BLaER1 (cell line): ENCODE measurements at regions not wholly inside any gene's neighbourhood (a gene's known extent, or its start where the extent isn't known, plus 50 kb on each side); places are given as distances from the start of the nearest gene placed in this dataset.
"Not testable (repeated sequence)": the region's sequence is repeated elsewhere in the genome, so short reads cannot be mapped to it uniquely, and the experiment has no call there.

ENCODE experiments used
- H3K27ac ChIP-seq: shearing (Covaris generic); formaldehyde crosslinking; 2 replicates; pipeline ENCODE4 v1.8.1; 2022
- H3K27me3 ChIP-seq: shearing (Covaris generic); formaldehyde crosslinking; 2 replicates; pipeline ENCODE4 v1.8.1; 2022
- H3K36me3 ChIP-seq: shearing (Covaris generic); formaldehyde crosslinking; 2 replicates; pipeline ENCODE4 v1.8.1; 2022
- H3K4me1 ChIP-seq: shearing (Covaris generic); formaldehyde crosslinking; 2 replicates; pipeline ENCODE4 v1.8.1; 2022
- H3K4me2 ChIP-seq: shearing (Covaris generic); formaldehyde crosslinking; 2 replicates; pipeline ENCODE4 v1.8.1; 2022
- H3K4me3 ChIP-seq: shearing (Covaris generic); formaldehyde crosslinking; 2 replicates; pipeline ENCODE4 v1.8.1; 2022
- H3K9ac ChIP-seq: shearing (Covaris generic); formaldehyde crosslinking; 2 replicates; pipeline ENCODE4 v1.8.1; 2022
- H3K9me3 ChIP-seq: shearing (Covaris generic); formaldehyde crosslinking; 2 replicates; pipeline ENCODE4 v1.8.1; 2022
- H4K20me1 ChIP-seq: shearing (Covaris generic); formaldehyde crosslinking; 2 replicates; pipeline ENCODE4 v1.8.1; 2022
- Cebpa-rat ChIP-seq: shearing (Covaris generic); IDR thresholded peaks from 2 replicates; pipeline ENCODE4 v1.8.1; 2022

DNA sequence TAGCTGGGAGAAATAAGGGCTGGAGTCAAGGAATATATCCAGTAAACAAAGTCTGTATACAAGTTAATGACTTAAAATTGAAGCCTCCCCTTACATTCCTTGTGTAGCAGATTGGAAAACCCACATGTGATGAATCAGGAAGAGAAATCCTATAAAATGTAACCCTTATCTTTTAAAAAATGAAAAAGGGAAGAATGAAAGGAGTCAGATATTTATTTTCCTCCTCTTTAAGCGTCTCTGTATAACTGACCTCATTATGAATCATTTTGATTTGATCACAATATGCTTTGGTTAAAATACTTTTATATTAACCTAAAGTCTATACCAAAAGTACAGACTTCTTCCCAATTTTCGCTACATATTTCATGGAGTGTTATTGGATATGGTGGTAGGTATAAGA lies 316.3 kb upstream of the STAC start:
- no peak for TF ChIP-seq Cebpa-rat
- H3K36me3 ChIP-seq: no peaks in the 10 kb centered on the region
- no peak overlapping the region for H3K27ac ChIP-seq
- no peak overlapping the region for H3K9ac ChIP-seq
- no peaks in the 10 kb centered on the region for H3K9me3 ChIP-seq
- no peak overlapping the region for H3K4me2 ChIP-seq
- no peaks in the 10 kb centered on the region for H3K27me3 ChIP-seq
- H4K20me1 ChIP-seq: no peaks in the 10 kb centered on the region
- no peaks in the 10 kb centered on the region for H3K4me1 ChIP-seq
- no peak overlapping the region for H3K4me3 ChIP-seq

DNA sequence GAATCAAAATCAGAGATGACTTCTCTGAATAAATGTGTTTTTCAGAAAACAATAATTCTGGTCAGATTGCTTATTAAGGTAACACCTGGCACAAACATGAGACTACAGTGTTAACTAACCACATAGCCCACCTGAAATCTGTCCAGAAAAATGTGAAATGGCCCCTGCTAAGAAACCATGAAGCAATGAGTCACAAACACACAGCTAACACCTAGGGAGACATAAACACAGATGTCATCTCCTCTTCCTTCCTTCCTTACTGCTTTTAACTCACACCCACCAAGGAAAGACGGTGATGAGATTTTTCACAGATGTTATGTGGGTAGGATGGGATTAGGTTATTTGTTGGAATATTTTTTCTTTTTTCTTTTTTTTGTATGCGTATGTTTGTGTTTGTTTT lies 315.0 kb upstream of the STAC start:
- Histone ChIP-seq H3K4me1 (peaks cover 1% of the 10 kb centered on the region; the same call in 1 of the 2 replicates), H3K4me3 (no peak overlapping the region), H3K4me2 (no peak overlapping the region), H3K27me3 (no peaks in the 10 kb centered on the region), H3K36me3 (no peaks in the 10 kb centered on the region), H3K9ac (no peak overlapping the region), H3K27ac (no peak overlapping the region), H4K20me1 (no peaks in the 10 kb centered on the region), H3K9me3 (no peaks in the 10 kb centered on the region)
- no peak for TF ChIP-seq Cebpa-rat

DNA sequence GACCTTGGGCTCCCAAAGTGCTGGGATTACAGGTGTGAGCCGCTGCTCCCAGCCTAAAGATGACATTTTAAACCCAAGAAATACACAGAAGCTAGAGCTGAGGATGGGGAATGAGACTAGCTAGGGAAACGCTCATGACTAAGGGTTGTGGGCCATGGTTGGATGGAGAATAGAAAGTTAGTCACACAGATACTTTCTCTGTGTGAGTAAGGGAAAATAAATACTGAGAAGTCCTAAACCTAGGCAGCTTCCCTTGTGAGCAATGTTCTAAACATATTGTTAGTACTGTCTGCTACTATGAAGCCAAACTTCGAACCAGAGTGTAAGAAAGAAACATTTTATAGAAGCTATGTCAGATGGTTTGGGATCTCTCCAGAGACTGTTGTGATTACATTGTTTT lies 304.8 kb upstream of the STAC start:
- Histone ChIP-seq H3K4me2 (no peak overlapping the region), H3K27me3 (no peaks in the 10 kb centered on the region), H3K4me1 (peaks cover 16% of the 10 kb centered on the region), H3K4me3 (no peak overlapping the region), H3K9ac (no peak overlapping the region), H4K20me1 (no peaks in the 10 kb centered on the region), H3K9me3 (peaks cover 9% of the 10 kb centered on the region), H3K36me3 (no peaks in the 10 kb centered on the region), H3K27ac (no peak overlapping the region)
- TF ChIP-seq Cebpa-rat: no peak

DNA sequence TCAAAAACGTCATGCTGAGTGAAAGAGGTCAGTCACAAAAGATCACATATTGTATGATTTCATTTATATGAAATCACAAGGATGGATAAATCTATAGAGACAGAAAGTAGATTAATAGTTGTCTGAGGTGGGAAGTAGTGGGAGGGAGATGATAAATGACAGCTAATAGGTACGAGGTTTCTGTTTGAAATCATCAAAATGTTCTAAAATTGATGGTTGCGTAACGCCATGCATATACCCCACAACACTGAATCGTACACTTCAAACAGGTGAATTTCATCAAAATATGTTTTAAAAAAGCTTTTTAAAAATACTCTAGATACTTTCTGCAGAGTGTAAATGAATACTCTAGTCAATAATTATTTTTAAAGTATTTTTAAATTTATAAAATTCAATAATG lies 303.0 kb upstream of the STAC start:
- H3K9ac ChIP-seq: no peak overlapping the region
- no peak; the same call in 1 of the 2 replicates for TF ChIP-seq Cebpa-rat
- peaks cover 9% of the 10 kb centered on the region for H3K9me3 ChIP-seq
- no peak overlapping the region for H3K4me3 ChIP-seq
- no peaks in the 10 kb centered on the region for H4K20me1 ChIP-seq
- H3K4me2 ChIP-seq: no peak overlapping the region
- no peaks in the 10 kb centered on the region for H3K27me3 ChIP-seq
- H3K36me3 ChIP-seq: no peaks in the 10 kb centered on the region
- no peaks in the 10 kb centered on the region for H3K4me1 ChIP-seq
- no peak overlapping the region for H3K27ac ChIP-seq

DNA sequence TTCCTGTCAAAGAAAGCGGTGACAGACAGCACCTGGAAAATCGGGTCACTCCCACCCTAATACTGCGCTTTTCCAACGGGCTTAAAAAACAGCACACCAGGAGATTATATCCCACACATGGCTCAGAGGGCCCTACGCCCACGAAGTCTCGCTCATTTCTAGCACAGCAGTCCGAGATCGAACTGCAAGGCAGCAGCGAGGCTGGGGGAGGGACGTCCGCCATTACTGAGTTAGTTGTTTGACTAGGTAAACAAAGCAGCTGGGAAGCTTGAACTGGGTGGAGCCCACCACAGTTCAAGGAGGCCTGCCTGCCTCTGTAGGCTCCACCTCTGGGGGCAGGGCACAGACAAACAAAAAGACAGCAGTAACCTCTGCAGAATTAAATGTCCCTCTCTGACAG lies 297.3 kb upstream of the STAC start:
- not testable (repeated sequence) for H3K4me1 ChIP-seq, H4K20me1 ChIP-seq, H3K4me2 ChIP-seq, H3K9ac ChIP-seq, H3K9me3 ChIP-seq, H3K36me3 ChIP-seq, H3K27ac ChIP-seq, H3K4me3 ChIP-seq, H3K27me3 ChIP-seq

DNA sequence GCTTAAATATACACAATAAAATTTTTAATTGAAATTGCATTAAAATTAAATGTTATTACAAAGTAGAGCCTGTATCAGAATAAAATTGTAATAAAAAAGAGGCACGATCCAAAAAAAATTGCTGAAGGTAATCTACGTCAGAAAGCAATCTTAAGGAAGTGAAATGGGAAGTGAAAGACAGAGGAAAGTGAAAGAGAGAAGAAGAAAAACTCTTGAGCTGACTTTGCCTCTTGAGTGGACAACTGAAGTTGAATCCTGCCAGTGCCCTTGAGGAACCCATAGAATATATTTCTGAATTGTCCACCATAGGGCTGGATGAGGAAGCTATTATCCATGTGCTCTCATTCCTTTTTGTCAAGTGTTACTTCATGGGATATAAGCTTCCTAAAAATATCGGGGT lies 285.1 kb upstream of the STAC start:
- Histone ChIP-seq H3K4me1 (no peaks in the 10 kb centered on the region), H3K36me3 (no peaks in the 10 kb centered on the region), H3K9ac (no peak overlapping the region), H3K27ac (no peak overlapping the region), H3K4me3 (no peak overlapping the region), H3K4me2 (no peak overlapping the region), H3K9me3 (no peaks in the 10 kb centered on the region), H4K20me1 (no peaks in the 10 kb centered on the region), H3K27me3 (no peaks in the 10 kb centered on the region)
- TF ChIP-seq Cebpa-rat: no peak

DNA sequence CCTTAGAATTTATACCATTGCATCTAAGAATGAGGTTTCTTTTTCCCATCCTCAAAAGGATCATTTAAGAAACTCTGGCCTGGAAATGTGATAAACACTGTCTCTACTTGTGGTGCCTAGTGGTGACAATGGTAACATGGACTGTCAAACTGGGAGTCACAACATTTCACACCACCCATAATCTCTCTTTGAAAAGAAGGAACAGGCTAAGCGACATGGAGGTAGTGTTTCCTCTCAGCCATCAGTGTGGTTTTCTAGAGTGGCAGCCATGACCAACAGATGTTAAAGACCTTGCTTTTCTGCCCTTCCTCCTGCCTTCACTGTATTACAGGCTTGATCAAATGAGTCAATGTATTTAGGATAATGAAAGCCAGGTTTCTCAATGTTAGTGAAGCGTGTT lies 283.1 kb upstream of the STAC start:
- no peaks in the 10 kb centered on the region for H3K4me1 ChIP-seq
- H3K27me3 ChIP-seq: no peaks in the 10 kb centered on the region
- no peaks in the 10 kb centered on the region for H4K20me1 ChIP-seq
- no peak overlapping the region for H3K27ac ChIP-seq
- H3K4me3 ChIP-seq: no peak overlapping the region
- H3K9me3 ChIP-seq: no peaks in the 10 kb centered on the region
- no peak overlapping the region for H3K4me2 ChIP-seq
- no peaks in the 10 kb centered on the region for H3K36me3 ChIP-seq
- TF ChIP-seq Cebpa-rat: no peak
- no peak overlapping the region for H3K9ac ChIP-seq

DNA sequence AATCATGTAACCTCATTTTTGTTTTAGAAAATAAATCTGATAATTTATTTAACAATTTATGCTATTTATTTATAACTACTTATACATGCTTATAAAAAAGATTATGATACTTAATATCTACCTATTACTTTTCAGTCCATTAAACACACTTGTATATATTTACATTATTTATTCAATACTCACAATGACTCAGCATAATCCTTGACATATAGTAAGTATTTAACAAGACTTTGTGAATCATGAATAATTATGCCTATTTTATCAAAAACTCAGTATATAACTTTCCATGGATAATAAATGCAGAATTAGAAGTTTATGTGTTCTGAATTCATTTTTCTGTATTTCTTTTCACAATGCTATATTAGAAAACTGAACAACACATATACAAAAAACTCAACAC lies 266.0 kb upstream of the STAC start:
- Histone ChIP-seq H3K4me2 (no peak overlapping the region), H3K4me3 (no peak overlapping the region), H3K36me3 (no peaks in the 10 kb centered on the region), H4K20me1 (no peaks in the 10 kb centered on the region), H3K27ac (no peak overlapping the region), H3K4me1 (no peaks in the 10 kb centered on the region), H3K27me3 (no peaks in the 10 kb centered on the region), H3K9ac (no peak overlapping the region), H3K9me3 (no peaks in the 10 kb centered on the region)
- TF ChIP-seq Cebpa-rat: no peak

DNA sequence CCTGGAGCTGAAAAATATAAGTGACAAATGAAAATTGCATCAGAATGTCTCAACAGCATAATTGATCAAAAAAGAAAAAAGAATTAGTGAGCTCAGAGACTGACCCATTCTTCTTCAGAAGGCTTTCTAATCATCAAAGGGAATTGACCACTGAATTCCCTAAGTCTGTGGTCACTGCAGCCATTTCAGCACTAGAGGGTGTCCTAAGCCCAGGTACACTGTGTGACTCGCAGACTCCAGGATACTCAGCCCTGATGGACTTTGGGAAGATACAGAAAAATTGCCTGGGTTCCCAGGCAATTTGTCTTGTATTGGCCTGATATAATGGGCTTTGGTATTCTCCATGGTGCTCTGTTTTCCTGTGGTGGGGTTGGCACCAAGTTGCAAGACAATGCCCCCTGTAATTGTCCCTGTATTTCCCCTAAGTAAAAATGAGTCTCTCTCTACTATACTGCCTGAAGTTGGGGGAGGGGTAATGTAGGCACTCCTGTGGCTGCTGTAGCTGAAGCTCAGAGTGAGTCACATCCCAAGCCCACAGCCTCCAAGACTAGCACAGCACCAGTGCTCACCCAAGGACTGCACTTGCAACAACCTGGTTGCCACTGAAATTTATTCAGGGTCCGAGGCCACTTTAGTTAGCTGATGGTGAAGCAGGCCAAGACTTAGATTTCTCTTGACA lies 256.0 kb upstream of the STAC start:
- TF ChIP-seq Cebpa-rat: no peak
- no peaks in the 10 kb centered on the region for H3K4me1 ChIP-seq

DNA sequence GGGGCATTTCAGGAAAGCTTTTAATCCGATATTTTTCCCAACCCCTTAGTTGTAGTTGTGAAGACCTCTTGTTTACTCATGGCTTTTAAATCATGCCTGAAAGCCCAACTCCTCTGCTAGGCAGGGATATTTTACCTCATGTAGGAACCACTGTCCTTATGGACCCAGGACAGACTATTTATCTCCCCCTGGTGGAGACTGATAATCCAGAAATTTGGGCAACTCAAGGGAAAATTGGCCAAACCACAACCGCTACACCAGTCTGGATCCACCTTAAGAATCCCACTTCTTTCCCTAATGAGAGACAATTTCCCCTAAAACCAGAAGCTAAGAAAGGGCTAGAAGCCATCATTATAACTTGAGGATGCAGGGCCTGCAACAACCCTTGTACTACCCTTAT lies 248.1 kb upstream of the STAC start:
- no peak overlapping the region for H3K4me2 ChIP-seq
- H3K9me3 ChIP-seq: peaks cover 12% of the 10 kb centered on the region
- no peaks in the 10 kb centered on the region for H4K20me1 ChIP-seq
- H3K36me3 ChIP-seq: no peaks in the 10 kb centered on the region
- no peaks in the 10 kb centered on the region for H3K27me3 ChIP-seq
- H3K4me1 ChIP-seq: no peaks in the 10 kb centered on the region
- H3K9ac ChIP-seq: no peak overlapping the region
- H3K27ac ChIP-seq: no peak overlapping the region
- no peak for TF ChIP-seq Cebpa-rat
- H3K4me3 ChIP-seq: no peak overlapping the region

More for the DNA sequence above, 256.0 kb upstream of the STAC start:
- H3K4me3 ChIP-seq: no peak overlapping the region
- H3K27me3 ChIP-seq: no peaks in the 10 kb centered on the region
- H3K36me3 ChIP-seq: no peaks in the 10 kb centered on the region
- H3K9ac ChIP-seq: no peak overlapping the region
- peaks cover 15% of the 10 kb centered on the region for H3K9me3 ChIP-seq
- H4K20me1 ChIP-seq: no peaks in the 10 kb centered on the region
- H3K27ac ChIP-seq: no peak overlapping the region
- H3K4me2 ChIP-seq: no peak overlapping the region

DNA sequence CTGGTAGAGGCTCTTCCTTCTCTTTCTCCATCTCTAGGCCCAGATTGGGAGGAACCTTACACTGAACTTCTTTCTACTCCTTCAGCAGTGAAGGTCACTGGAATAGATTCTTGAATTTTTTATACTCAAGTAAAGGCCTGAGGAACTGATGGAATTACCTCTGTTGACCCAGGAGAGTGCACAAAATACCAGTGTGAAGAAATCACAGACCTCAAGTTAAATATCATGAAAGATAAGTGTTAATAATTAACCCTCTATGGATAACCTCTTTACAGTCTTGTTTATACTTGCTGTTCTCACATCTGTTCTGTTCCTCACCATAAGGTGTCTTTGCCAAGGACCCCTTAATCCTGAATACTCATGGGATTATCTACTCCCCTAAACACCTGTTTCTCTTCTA lies 244.4 kb upstream of the STAC start:
- no peak overlapping the region for H3K4me2 ChIP-seq
- H3K4me1 ChIP-seq: no peaks in the 10 kb centered on the region
- no peaks in the 10 kb centered on the region for H4K20me1 ChIP-seq
- no peaks in the 10 kb centered on the region for H3K36me3 ChIP-seq
- no peaks in the 10 kb centered on the region for H3K27me3 ChIP-seq
- H3K27ac ChIP-seq: no peak overlapping the region
- TF ChIP-seq Cebpa-rat: no peak
- H3K9me3 ChIP-seq: no peaks in the 10 kb centered on the region
- no peak overlapping the region for H3K9ac ChIP-seq
- no peak overlapping the region for H3K4me3 ChIP-seq
